ENCODE measurements at regions not wholly inside any gene's neighbourhood (a gene's known extent, or its start where the extent isn't known, plus 50 kb on each side); places are given as distances from the start of the nearest gene placed in this dataset.

GRCh38 chr10:114720685-114721278 lies 62.7 kb upstream of the ABLIM1 start:
- no peak for TF ChIP-seq POLR2A (IDR thresholded peaks at IDR 0.05)
- no peak for TF ChIP-seq POLR2AphosphoS5 (IDR thresholded peaks at IDR 0.05)

Data from breast epithelium (tissue), 3 donors.